NCI-H146 treated with DMSO at 0.1 percent for 48 hours (cell line): ENCODE measurements at regions not wholly inside any gene's neighbourhood (a gene's known extent, or its start where the extent isn't known, plus 50 kb on each side); places are given as distances from the start of the nearest gene placed in this dataset.
"Not testable (repeated sequence)": the region's sequence is repeated elsewhere in the genome, so short reads cannot be mapped to it uniquely, and the experiment has no call there.

ENCODE experiments used
- DNase-seq: peaks from one replicate; lab custom pipeline; 2025; ENCODE audit not compliant: unreplicated experiment; lab: John Stamatoyannopoulos, UW

DNA sequence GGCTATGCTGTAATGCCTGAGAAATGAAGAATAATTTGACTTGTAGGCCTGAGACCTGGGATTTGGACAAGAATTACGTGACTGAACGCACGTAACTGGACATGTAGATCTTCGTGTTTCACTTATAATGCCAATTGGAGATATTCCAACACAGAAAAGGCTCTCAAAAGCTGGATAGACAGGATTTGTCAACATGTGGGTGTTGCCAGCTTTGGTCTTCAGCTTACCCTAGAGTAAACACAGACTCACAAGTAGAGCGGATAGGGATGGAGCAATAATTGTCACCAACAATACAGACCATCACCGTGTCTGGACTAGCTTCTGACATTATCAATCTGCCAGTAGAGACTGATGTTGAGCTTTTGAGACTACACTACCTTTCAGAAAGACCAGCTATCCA is 1511.0 kb upstream of the ADGRL3 start:
- no peak for DNase-seq

DNA sequence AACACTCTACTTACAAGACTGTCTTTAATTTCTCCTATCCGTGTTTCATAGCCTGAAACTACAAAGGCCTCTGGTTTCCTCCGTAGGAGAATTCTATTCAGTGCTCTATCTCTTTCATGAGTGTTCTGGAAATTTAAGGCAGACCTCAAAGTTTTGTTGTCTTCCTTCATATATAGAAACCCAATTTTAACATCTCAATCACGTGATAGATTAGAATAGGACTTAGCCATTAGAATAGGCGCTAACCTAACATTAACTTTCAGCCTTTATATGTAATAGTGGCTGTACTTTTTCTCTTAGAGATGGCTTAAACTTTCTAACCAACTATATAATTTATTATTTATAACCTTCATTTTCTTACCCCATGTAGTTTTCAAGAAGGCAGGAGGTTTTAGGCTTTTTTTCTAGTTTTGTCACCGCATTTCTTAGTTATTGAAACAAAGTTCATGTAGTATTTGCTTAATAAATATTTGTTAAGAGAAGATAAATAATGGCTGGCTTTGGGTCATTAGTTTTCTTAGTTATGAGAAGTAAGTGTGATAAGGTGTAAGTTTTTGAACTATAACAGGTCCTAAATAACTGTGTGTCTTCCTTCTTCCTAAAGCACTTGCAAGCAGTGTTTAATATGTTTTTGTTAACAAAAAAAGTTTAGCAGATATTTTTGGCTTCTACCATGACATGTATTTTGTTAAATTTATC is 1504.6 kb upstream of the ADGRL3 start:
- DNase-seq, result no peak

DNA sequence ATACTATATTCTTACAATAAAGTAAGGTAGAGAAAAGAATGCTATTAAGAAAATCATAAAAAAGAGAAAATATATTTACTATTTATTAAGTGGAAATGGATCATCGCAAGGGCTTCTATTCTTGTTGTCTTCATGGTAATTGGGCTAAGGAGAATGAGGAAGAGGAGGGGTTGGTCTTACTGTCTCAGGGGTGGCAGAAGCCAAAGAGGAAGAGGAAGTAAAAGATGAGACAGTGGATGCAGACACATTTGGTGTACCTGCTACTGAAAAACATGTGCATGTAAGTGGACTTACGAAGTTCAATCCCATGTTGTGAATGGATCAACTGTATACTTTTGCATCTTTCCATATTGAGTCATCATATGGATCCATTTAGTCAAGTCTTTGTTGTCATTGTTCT is 1502.1 kb upstream of the ADGRL3 start:
- no peak for DNase-seq

DNA sequence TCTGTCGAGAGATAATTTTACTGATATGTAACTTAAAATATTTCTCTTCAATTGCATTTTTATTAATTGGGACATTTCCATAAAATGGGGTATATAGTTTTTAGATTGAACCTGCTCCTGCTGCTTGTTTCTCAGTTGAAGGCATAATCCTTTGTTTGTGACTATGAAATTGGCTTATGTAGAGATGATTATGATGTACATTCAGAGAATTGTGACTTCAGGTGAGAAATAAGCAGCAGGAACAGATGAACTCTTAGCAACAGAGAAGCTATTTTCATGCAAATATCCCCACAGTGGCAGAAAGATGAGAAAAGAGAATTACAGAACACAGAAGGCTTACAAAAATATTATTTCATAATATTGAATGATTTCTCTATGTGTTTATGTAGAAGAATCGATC is 1499.5 kb upstream of the ADGRL3 start:
- DNase-seq, result no peak

DNA sequence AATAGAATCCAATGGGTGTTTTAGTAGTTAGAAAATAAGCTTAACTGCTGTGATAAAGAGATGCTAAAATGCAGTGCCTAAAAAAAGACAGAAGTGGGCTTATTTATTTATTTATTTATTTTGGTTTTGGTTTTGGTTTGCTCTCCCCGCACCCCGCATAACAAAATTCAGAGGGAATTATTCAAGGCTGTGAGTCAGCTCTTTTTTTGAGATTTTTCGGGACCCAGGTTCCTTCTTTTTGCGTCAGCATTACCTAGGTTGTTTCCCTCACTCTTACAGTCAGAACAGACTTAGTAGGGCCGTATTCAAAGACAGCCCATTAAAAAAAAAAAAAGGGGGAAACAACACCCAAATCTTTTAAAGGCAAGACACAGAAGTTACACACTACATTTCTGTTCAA is 1495.5 kb upstream of the ADGRL3 start:
- no peak for DNase-seq

DNA sequence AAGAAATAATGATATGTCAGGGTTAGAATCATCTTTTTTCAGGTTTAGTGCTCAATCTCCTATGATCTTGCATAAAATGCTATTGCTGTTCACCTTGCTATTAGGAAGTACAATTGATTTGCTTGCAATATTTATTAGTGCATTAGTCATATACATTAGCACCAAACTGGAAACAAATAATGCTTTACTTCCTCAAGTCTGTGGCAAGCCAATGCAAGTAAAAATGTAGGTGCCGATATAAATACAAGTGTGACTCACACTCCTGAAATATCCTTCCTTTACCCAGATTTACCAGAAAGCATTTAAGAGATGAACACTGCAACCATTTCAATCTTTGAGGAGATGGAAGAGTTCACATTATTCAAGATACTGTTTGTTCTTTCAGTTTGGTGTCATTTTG is 1487.7 kb upstream of the ADGRL3 start:
- no peak for DNase-seq

DNA sequence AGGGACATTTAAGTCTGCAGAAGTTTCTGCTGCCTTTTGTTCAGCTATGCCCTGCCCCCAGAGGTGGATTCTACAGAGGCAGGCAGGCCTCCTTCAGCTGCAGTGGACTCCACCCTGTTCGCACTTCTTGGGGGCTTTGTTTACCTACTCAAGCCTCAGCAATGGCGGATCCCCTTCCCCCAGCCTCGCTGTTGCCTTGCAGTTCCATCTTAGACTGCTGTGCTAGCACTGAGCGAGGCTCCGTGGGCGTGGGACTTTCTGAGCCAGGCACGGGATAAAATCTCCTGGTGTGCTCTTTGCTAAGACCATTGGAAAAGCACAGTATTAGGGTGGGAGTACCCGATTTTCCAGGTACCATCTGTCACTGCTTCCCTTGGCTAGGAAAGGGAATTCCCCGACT is 1475.8 kb upstream of the ADGRL3 start:
- DNase-seq, result not testable (repeated sequence)

DNA sequence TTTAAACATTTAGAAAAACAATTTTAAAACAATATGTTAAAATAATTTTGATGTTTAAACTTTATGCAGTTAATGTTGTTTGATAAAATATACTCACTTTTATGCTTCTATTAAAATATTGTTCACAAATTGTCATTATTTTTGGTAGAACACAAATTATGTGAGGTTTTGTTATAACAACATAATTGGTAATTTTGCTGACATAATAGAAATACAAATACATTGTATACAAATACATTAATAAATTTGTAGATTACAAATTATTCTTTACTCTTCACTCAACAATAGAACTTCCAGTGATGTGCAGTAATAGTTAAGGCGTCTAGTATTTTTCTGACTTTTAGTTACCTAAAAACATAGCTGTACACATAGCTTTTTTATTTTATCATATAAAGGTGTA is 1472.4 kb upstream of the ADGRL3 start:
- no peak for DNase-seq

DNA sequence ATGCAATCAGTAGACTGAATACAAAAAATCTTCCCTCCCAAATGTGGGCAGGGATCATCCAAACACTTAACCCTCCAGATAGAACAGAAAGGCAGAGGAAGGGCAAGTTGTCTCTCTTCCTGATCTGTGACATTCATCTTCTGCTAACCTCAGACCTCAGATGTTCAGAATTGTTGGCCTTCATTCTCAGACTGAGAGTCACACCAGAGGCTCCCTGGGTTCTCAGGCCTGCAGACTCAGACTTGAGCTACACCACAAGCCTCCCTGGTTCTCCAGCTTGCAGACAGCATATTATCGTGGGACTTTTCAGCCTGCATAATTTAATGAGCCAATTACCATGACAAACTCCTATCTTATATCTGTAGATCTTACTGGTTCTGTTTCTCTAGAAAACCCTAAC is 1471.6 kb upstream of the ADGRL3 start:
- DNase-seq, result no peak

DNA sequence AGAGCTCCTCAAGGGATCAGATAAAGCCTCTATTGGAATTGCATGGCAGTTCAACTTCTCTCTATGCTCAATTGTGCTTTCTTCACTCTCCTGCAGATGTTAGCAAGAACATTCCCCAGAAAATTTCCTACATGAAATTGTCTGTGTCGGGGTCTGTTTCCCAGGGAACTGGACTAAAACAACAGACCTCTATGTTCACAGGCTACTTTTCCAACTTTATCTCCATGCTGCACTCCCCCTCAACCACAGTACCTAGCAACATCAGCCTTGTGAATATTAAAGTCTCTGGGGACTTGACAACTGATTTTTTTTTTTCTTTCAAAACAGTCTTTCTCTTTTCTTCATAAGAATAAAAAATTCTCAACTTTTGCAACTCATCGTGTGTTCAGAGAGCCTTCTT is 1470.8 kb upstream of the ADGRL3 start:
- DNase-seq, result no peak

DNA sequence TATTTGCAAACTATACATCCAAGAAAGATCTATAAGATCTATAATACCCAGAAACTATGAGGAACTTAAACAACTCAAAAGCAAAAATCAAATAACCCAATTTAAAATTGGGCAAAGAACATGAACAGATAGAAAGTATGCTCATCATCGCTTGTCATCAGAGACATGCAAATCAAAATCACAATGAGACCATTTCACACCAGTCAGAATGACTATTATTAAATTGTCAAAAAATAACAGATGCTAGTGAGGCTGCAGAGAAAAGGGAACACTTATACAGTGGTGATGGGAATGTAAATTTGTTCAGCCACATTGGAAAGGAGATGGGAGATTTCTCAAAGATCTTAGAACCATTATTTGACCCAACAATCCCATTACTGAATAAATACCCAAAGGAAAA is 1451.7 kb upstream of the ADGRL3 start:
- DNase-seq, result no peak

DNA sequence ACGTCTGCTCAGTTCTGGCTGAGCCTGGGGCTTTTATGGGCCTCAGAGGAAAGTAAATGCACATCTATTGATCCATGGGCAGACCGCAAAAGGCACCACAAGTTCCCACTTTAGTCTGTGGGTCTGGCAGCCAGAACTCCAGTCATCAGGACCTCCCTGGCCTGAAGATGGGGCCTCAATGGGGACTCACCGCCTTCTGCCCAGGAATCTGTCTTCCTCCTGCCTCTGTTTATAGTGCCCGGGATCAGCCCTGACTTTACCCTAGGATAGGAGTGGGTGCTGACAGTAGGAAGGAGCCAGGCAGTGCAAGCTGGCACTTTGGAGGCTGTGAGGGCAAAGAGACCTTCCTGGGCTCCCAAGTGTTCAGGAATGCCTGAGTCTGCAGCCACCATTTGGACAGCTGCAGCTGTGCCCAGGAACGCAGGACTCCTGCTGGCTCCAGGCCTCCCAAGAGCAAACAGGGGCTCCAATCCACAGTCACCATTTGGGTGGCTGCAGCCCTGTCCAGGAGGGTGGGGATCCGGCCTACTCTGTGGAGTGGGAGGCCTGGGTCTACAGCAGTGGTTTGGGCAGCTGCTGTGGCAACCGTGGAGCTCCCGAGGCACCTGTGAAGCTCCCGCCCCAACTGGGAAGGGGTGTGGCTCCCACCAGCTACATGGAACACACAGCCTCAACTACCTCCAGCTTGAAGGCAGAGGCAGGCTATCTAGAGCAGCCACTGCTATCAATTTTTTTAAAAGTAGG is 1440.9 kb upstream of the ADGRL3 start:
- no peak for DNase-seq

DNA sequence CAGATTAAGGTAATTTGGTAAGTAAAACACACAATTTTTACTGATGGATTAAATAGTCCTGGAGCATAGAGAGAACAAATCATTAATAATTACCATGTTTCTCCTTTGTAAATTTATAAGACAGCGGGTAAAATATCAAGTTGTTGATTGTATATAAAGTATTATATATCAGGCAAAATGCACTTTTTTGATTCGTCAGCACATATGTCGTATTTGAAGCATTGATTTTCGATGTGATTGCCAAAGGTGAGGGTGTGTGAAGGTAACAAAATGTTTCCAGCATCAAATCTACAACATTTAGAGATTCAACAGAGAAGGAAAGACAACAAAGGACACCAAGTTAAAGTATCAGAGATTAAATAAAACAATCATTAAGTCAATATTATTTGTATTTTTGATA is 1437.8 kb upstream of the ADGRL3 start:
- no peak for DNase-seq

DNA sequence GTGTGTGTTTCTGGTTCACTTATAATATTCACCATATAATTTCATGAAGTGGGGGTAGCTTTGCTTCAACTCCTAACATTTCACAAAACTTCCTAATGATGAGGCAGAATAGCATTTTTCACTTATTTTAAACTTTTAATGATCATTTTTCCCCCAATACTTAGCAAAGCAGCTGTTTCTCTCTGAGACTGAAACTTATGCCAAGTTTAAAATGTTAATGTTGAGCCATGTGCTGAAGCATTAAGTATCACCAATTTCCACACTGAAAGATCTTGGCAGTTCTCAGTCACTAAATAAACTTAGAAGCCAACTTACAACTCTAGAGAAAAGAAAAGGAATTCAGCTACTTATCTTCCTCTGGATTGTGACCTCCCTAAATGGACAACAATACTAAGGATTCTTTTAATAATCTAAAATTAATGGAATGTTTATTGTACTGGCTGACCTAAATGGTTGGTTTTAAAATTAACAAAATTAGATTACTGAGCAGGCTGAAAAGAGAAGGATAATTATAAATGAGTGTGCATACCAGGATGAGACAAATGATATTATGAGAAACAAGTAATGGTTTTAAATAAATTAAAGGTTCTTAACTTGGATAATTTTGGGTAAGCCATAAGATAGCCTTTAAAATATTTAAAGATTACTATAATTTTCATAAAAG is 1429.4 kb upstream of the ADGRL3 start:
- no peak for DNase-seq

DNA sequence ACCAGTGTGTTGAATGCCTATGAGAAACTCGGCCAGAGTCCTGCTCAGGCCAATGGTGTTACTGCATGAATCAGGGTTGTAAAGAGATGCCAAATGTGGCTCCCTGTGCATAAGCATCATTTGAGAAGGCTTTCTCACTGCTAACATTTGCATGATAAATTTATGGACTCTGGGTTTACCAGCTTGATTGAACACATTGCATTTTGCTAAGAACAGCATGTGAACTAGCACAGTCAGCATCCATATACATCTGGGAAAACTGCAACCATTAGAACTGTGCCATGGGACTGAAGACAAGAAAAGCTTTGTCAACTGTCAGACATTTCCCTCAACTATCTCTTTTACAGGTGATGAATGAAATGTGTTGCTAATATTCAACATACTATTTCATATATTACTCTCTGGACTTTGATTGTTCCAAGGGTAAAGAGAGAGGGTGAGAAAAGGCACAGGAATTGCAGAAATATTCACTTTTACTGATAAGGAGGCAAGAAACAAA is 1427.4 kb upstream of the ADGRL3 start:
- no peak for DNase-seq

DNA sequence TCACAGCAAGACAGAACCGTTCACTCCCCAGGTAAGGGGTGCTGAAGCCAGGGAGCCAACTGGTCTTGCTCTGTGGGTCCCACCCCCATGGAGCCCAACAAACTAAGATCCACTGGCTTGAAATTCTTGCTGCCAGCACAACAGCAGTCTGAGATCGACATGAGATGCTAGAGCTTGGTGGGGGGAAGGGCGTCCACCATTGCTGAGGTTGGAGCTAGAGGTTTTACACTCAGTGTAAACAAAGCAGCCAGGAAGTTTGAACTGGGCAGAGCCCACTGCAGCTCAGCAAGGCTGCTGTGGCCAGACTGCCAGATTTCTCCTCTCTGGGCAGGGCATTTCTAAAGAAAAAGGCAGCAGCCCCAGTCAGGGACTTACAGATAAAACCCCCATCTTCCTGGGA is 1419.9 kb upstream of the ADGRL3 start:
- not testable (repeated sequence) for DNase-seq

DNA sequence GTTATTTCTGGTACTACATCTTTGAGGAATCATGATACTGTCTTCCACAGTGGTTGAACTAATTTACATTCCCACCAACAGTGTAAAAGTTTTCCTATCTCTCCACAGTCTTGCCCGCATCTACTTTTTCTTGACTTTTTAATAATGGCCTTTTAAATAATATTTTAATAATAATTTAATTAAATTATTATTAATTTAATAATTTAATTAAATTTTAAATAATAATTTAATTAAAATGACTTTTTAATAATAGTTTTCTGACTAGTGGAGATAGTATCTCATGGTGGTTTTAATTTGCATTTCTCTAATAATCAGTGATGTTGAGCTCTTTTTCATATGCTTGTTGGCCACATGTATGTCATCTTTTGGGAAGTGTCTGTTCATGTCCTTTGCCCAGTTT is 1395.0 kb upstream of the ADGRL3 start:
- no peak for DNase-seq

DNA sequence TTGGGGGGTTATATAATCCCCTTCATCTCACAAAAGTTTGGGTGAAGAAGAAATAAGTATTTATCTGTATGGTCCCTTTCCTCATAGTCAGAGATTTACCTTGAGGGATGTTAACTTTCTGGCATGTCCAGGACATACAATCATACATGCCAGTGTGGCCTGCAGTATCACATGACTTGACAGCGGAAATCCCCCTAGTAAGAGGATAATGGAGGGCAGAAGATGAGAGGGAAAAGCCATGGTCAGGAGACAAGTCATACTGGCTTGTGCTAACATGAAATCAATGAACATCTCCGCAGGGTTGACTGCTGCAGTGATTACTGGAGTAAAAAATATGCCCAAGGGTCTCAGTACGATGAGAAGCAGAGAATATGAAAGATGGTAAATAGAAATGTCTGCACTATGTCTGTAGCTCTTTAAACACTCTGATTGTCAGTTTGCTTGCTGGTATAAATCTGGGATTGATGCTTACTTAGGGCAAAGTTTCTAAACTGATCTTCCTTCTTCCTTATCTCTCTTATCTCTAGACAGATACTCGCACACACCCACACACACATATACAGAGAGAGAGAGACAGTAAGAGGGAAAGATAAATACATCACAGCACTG is 1385.6 kb upstream of the ADGRL3 start:
- no peak for DNase-seq

DNA sequence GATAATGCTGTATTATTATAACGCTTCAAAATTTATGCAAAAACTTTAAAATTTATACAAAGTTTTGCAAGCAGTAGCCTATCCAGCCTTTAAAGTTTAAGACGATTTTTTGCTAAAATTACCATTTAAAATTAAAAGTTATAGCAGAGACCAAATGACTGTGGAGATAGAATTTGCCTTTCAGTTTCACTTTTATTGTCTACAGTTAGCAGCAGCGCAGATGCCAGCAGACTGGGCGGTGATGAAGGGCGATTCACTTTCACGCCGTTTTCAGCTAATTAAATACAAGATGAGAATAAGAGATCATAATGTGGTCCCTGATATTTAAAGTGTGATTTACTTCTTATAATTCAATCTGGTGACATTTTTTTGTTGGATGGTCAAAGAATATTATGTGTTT is 1381.5 kb upstream of the ADGRL3 start:
- no peak for DNase-seq

DNA sequence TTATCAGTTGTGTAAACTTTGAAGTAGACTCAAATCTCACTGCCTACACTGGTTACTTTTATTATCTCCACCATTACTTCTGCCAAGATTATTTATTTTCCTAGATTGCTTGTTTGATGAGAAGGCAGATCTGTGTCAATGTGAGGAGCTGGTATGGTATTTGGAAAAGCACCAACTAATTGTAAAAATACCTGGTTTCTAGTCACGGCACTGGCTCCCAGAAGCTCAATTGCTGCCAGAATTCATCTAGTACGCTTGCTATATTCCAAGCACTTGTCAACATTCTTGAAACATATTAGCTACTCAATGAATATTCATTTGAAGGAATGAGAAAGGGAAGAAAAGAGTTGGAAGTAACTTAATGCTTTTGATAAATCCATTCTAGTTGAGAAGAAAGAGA is 1376.8 kb upstream of the ADGRL3 start:
- no peak for DNase-seq

DNA sequence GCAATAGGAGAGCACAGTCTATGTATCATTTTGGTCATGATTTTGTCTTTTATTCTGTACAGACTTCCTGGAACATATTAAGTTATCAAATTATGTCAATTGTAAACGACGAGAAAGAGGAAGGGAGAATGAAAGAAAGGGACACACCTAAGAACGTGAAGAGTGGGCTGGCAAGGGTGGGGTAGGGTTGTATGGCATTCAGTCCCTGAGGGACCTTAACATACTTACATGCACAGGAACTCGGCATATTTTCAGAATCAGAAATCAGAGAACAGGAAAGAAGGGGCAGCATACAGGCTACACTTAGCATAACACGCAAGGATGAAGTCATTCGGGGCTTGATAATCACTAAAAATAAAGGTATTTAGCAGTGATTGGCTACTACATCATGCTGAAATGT is 1375.0 kb upstream of the ADGRL3 start:
- DNase-seq, result no peak

DNA sequence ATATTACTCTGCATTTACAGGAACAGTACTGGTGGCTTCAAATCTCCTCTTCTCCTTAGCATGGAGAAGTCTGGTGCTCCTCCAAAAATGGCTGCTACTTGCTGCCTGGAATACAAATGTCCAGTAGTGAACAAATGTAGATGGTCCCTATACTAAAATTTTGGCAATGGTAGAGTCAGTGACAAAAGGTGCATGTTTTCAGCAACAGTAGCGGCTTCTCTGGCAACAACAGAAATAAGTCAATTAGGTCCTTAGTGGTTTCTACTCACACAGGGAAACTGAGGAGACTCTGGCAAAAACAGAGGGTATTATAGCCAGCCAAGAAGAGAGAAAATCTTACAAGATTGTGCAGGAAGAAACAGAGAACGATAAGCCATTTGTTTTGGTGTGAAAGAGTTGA is 1368.4 kb upstream of the ADGRL3 start:
- DNase-seq, result no peak
